Upper lobe of right lung (tissue), 1 donor: ENCODE measurements at regions not wholly inside any gene's neighbourhood (a gene's known extent, or its start where the extent isn't known, plus 50 kb on each side); places are given as distances from the start of the nearest gene placed in this dataset.

ENCODE experiments used
- ATAC-seq: fragments of 200-7000 bp; cut with Tn5 transposase; one replicate; pipeline ENCODE4 v1.9.1; 2020; ENCODE audit warnings: mild to moderate bottlenecking, moderate library complexity
- DNase-seq: peaks from one replicate; pipeline ENCODE4 v3.0.0-alpha.2; 2020
- H3K27ac ChIP-seq: fragments of 200-600 bp; one replicate; pipeline ENCODE4 v1.8.0; 2022
- H3K27me3 ChIP-seq: fragments of 200-600 bp; one replicate; pipeline ENCODE4 v1.8.0; 2022; ENCODE audit warnings: mild to moderate bottlenecking
- H3K36me3 ChIP-seq: fragments of 200-600 bp; one replicate; pipeline ENCODE4 v1.8.0; 2022
- H3K4me1 ChIP-seq: fragments of 200-600 bp; one replicate; pipeline ENCODE4 v1.8.0; 2022
- H3K4me3 ChIP-seq: fragments of 200-600 bp; one replicate; pipeline ENCODE4 v1.8.0; 2022; ENCODE audit warnings: mild to moderate bottlenecking
- H3K9me3 ChIP-seq: fragments of 200-600 bp; one replicate; pipeline ENCODE4 v1.8.0; 2022
- CTCF ChIP-seq: fragments of 200-600 bp; IDR thresholded peaks from one replicate; pipeline ENCODE4 v1.8.0; 2022; ENCODE audit warnings: antibody characterized with exemption
- intact Hi-C: fragments of 100-400 bp; cut with DNase I; formaldehyde crosslinking; loops from one replicate; pipeline ENCODE4 v1.11.0; 2022
- donor health status: DM: no; HTN: yes; CAD: no; lungs with severe emphysema.

- H3K36me3 ChIP-seq = no peaks in the 10 kb centered on the region
- no peaks in the 10 kb centered on the region for H3K27me3 ChIP-seq
- no peak for TF ChIP-seq CTCF
- no peaks in the 10 kb centered on the region for H3K9me3 ChIP-seq
- ATAC-seq (no peak), DNase-seq (no peak)
- no peaks in the 10 kb centered on the region for H3K4me1 ChIP-seq
- intact Hi-C loops = no loop called here
- H3K4me3 ChIP-seq = no peak overlapping the region
- no peak overlapping the region for H3K27ac ChIP-seq
These were observed 215.4 kb upstream of the CTNND2 start for GRCh38 chr5:12119657-12120056.

- Histone ChIP-seq H3K27ac (no peak overlapping the region), H3K27me3 (no peaks in the 10 kb centered on the region), H3K36me3 (no peaks in the 10 kb centered on the region), H3K4me1 (no peaks in the 10 kb centered on the region), H3K9me3 (no peaks in the 10 kb centered on the region), H3K4me3 (no peak overlapping the region)
- DNase-seq (no peak), ATAC-seq (no peak)
- no peak for TF ChIP-seq CTCF
- intact Hi-C loops = no loop called here
These were observed 209.8 kb upstream of the CTNND2 start for GRCh38 chr5:12114075-12114474.

GRCh38 chr5:12113062-12113461, 208.8 kb upstream of the CTNND2 start:
- TF ChIP-seq CTCF = no peak
- H3K36me3 ChIP-seq = no peaks in the 10 kb centered on the region
- H3K27ac ChIP-seq = no peak overlapping the region
- ATAC-seq (no peak), DNase-seq (no peak)
- no peaks in the 10 kb centered on the region for H3K4me1 ChIP-seq
- H3K4me3 ChIP-seq = no peak overlapping the region
- H3K27me3 ChIP-seq = no peaks in the 10 kb centered on the region
- no peaks in the 10 kb centered on the region for H3K9me3 ChIP-seq
- intact Hi-C loops = no loop called here

GRCh38 chr5:12111261-12111660, 207.0 kb upstream of the CTNND2 start:
- Histone ChIP-seq H3K4me3 (no peak overlapping the region), H3K36me3 (no peaks in the 10 kb centered on the region), H3K9me3 (no peaks in the 10 kb centered on the region), H3K27ac (no peak overlapping the region), H3K4me1 (no peaks in the 10 kb centered on the region), H3K27me3 (no peaks in the 10 kb centered on the region)
- no peak for DNase-seq
- ATAC-seq = no peak
- intact Hi-C loops = no loop called here
- no peak for TF ChIP-seq CTCF

GRCh38 chr5:12110629-12111028, 206.4 kb upstream of the CTNND2 start:
- Histone ChIP-seq H3K27ac (no peak overlapping the region), H3K27me3 (no peaks in the 10 kb centered on the region), H3K4me3 (no peak overlapping the region), H3K9me3 (no peaks in the 10 kb centered on the region), H3K4me1 (no peaks in the 10 kb centered on the region), H3K36me3 (no peaks in the 10 kb centered on the region)
- ATAC-seq (no peak), DNase-seq (no peak)
- no peak for TF ChIP-seq CTCF
- intact Hi-C loops = no loop called here

GRCh38 chr5:12109075-12109688, 204.9 kb upstream of the CTNND2 start:
- Histone ChIP-seq H3K27ac (no peak overlapping the region), H3K4me1 (no peaks in the 10 kb centered on the region), H3K9me3 (no peaks in the 10 kb centered on the region), H3K27me3 (no peaks in the 10 kb centered on the region), H3K4me3 (no peak overlapping the region), H3K36me3 (no peaks in the 10 kb centered on the region)
- DNase-seq = no peak
- TF ChIP-seq CTCF = no peak
- intact Hi-C loops = no loop called here
- ATAC-seq = no peak
